ENCODE measurements at regions not wholly inside any gene's neighbourhood (a gene's known extent, or its start where the extent isn't known, plus 50 kb on each side); places are given as distances from the start of the nearest gene placed in this dataset.

- TF ChIP-seq POLR2A (IDR thresholded peaks at IDR 0.05) (no peak), CTCF (IDR thresholded peaks at IDR 0.05) (no peak)
Observed at GRCh38 chr4:132383571-132384199, 765.4 kb upstream of the PCDH10 start.
